ENCODE measurements at regions not wholly inside any gene's neighbourhood (a gene's known extent, or its start where the extent isn't known, plus 50 kb on each side); places are given as distances from the start of the nearest gene placed in this dataset.

DNA sequence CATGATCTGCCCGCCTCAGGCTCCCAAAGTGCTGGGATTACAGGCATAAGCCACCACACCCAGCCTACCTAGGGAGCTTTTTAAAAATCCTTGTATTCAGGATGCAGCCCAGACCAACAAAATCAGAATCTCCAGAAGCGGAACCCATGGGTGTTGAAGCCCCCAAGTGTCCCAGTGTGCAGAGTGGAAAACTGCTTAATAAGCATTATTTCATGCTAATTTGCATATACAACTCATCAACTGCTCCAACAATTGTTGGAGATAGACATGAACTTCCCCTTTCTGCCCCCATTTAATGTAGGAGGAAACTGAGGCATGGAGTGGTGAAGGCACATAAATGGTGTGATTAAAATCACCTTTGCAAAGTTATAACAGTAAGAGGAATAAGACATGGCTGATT lies 84.3 kb upstream of the C16orf82 start:
- DNase-seq: no peak
- H2AFZ ChIP-seq (ENCODE audit: low read depth, low read length): no peak overlapping the region
- H3K36me3 ChIP-seq (ENCODE audit: insufficient read depth, low read length): no peaks in the 10 kb centered on the region
- no peak overlapping the region for H3K4me2 ChIP-seq (ENCODE audit: insufficient read depth, low read length)
- TF ChIP-seq, protein P1, sequence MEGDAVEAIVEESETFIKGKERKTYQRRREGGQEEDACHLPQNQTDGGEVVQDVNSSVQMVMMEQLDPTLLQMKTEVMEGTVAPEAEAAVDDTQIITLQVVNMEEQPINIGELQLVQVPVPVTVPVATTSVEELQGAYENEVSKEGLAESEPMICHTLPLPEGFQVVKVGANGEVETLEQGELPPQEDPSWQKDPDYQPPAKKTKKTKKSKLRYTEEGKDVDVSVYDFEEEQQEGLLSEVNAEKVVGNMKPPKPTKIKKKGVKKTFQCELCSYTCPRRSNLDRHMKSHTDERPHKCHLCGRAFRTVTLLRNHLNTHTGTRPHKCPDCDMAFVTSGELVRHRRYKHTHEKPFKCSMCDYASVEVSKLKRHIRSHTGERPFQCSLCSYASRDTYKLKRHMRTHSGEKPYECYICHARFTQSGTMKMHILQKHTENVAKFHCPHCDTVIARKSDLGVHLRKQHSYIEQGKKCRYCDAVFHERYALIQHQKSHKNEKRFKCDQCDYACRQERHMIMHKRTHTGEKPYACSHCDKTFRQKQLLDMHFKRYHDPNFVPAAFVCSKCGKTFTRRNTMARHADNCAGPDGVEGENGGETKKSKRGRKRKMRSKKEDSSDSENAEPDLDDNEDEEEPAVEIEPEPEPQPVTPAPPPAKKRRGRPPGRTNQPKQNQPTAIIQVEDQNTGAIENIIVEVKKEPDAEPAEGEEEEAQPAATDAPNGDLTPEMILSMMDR (IDR thresholded peaks at IDR 0.05; ENCODE audit: borderline replicate concordance, extremely low read depth, low read length, poor library complexity, severe bottlenecking): no peak
- no peak for TF ChIP-seq EZH2 (IDR thresholded peaks at IDR 0.05; ENCODE audit: borderline replicate concordance, low read depth, low read length, severe bottlenecking)
- H4K20me1 ChIP-seq (ENCODE audit: insufficient read depth, low read length): no peaks in the 10 kb centered on the region
- H3K27me3 ChIP-seq (ENCODE audit: insufficient read depth, low read length, poor library complexity): peaks cover 4% of the 10 kb centered on the region
- no peaks in the 10 kb centered on the region for H3K9me3 ChIP-seq (ENCODE audit: insufficient read depth, low read length, severe bottlenecking)
- no peak overlapping the region for H3K4me3 ChIP-seq (ENCODE audit: low read depth in 1 of 2, low read length in 2 of 2)
- no peaks in the 10 kb centered on the region for H3K4me1 ChIP-seq (ENCODE audit: insufficient read depth, low read length)
- no peak for ATAC-seq (ENCODE audit: insufficient read depth, low read depth)
- no peak overlapping the region for H3K9ac ChIP-seq (ENCODE audit: low read depth, low read length)
- H3K27ac ChIP-seq (ENCODE audit: low read length): no peak overlapping the region
- no peaks in the 10 kb centered on the region for H3K79me2 ChIP-seq (ENCODE audit: insufficient read depth, low read length)

DNA sequence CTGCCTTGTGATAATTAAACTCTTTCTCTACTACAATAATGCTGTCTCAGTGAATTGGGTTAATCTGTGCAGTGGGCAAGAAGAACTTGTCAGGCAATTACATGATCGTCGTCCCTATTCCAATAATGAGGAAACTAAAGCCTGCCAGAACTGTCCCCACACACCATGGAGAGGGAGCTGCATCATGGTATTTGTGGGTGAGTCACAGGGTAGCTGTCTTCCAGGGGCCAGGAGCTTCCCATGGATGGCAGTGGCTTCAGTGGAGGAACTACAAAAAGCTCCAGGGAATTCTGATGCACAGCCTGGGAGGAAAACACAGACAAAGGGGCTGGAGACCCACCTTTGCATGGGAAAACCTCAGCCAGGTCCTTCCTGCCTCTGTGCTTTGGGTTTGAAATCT lies 83.3 kb upstream of the C16orf82 start:
- no peaks in the 10 kb centered on the region for H3K79me2 ChIP-seq (ENCODE audit: insufficient read depth, low read length)
- no peaks in the 10 kb centered on the region for H3K4me1 ChIP-seq (ENCODE audit: insufficient read depth, low read length)
- no peak overlapping the region for H3K4me2 ChIP-seq (ENCODE audit: insufficient read depth, low read length)
- TF ChIP-seq, protein P1 (IDR thresholded peaks at IDR 0.05; ENCODE audit: borderline replicate concordance, extremely low read depth, low read length, poor library complexity, severe bottlenecking): no peak
- TF ChIP-seq EZH2 (IDR thresholded peaks at IDR 0.05; ENCODE audit: borderline replicate concordance, low read depth, low read length, severe bottlenecking): no peak
- no peak overlapping the region for H3K27ac ChIP-seq (ENCODE audit: low read length)
- no peak for ATAC-seq (ENCODE audit: insufficient read depth, low read depth)
- no peaks in the 10 kb centered on the region for H3K36me3 ChIP-seq (ENCODE audit: insufficient read depth, low read length)
- no peak overlapping the region for H3K4me3 ChIP-seq (ENCODE audit: low read depth in 1 of 2, low read length in 2 of 2)
- H3K9me3 ChIP-seq (ENCODE audit: insufficient read depth, low read length, severe bottlenecking): no peaks in the 10 kb centered on the region
- DNase-seq: no peak
- H3K9ac ChIP-seq (ENCODE audit: low read depth, low read length): no peak overlapping the region
- H2AFZ ChIP-seq (ENCODE audit: low read depth, low read length): no peak overlapping the region
- peaks cover 13% of the 10 kb centered on the region for H3K27me3 ChIP-seq (ENCODE audit: insufficient read depth, low read length, poor library complexity)
- no peaks in the 10 kb centered on the region for H4K20me1 ChIP-seq (ENCODE audit: insufficient read depth, low read length)

DNA sequence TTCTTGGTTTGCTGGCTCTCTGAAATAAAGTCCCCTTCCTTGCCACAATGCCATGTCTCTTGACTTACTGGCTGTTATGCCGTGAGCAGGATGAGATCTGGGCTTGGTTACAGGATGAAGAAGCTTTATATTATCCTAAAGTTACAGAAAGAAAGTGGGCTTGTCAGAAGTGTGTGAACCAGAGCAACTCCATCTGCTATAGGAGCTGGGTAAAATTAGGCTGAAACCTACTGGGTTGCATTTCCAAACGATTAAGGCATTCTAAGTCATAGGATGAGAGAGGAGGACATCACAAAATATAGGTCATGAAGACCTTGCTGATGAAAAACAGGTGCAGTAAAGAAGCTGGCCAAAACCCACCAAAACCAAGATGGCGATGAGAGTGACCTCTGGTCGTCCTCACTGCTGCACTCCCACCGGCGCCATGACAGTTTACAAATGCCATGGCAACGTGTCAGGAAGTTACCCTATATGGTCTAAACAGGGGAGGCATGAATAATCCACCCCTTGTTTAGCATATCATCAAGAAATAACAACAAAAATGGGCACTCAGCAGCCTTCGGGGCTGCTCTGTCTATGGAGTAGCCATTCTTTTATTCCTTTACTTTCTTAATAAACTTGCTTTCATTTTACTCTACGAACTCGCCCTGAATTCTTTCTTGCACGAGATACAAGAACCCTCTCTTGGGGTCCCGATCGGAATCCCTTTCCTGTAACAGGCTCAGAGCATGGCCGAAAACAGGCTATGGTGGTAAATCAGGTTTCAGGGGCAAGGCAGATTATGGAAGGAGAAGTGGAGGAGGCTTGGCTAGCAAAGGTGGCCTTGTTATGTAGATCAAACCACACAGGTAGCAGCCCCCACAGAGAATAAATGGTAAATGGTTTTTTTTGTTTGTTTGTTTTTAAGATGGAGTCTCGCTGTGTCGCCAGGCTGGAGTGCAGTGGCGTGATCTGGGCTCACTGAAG lies 81.3 kb upstream of the C16orf82 start:
- Histone ChIP-seq H3K79me2 (ENCODE audit: insufficient read depth, low read length) (no peaks in the 10 kb centered on the region), H3K4me1 (ENCODE audit: insufficient read depth, low read length) (no peaks in the 10 kb centered on the region), H3K27ac (ENCODE audit: low read length) (no peak overlapping the region), H4K20me1 (ENCODE audit: insufficient read depth, low read length) (no peaks in the 10 kb centered on the region), H3K4me2 (ENCODE audit: insufficient read depth, low read length) (no peak overlapping the region), H3K36me3 (ENCODE audit: insufficient read depth, low read length) (no peaks in the 10 kb centered on the region), H3K4me3 (ENCODE audit: low read depth in 1 of 2, low read length in 2 of 2) (no peak overlapping the region), H3K9ac (ENCODE audit: low read depth, low read length) (no peak overlapping the region), H2AFZ (ENCODE audit: low read depth, low read length) (no peak overlapping the region), H3K9me3 (ENCODE audit: insufficient read depth, low read length, severe bottlenecking) (no peaks in the 10 kb centered on the region), H3K27me3 (ENCODE audit: insufficient read depth, low read length, poor library complexity) (peaks cover 10% of the 10 kb centered on the region)
- ATAC-seq (ENCODE audit: insufficient read depth, low read depth): no peak
- DNase-seq: no peak
- TF ChIP-seq EZH2 (IDR thresholded peaks at IDR 0.05; ENCODE audit: borderline replicate concordance, low read depth, low read length, severe bottlenecking): no peak
- TF ChIP-seq, protein P1 (IDR thresholded peaks at IDR 0.05; ENCODE audit: borderline replicate concordance, extremely low read depth, low read length, poor library complexity, severe bottlenecking): no peak

Data from DND-41 (cell line).